RPMI7951 (cell line): ENCODE measurements at regions not wholly inside any gene's neighbourhood (a gene's known extent, or its start where the extent isn't known, plus 50 kb on each side); places are given as distances from the start of the nearest gene placed in this dataset.
A peak's percentile ranks its signal among the peaks of the same experiment; 100 is the strongest.

Source experiments
- DNase-seq: peaks from one replicate; pipeline ENCODE4 v3.0.0-alpha.2; 2012; ENCODE audit warnings: low read depth

DNA sequence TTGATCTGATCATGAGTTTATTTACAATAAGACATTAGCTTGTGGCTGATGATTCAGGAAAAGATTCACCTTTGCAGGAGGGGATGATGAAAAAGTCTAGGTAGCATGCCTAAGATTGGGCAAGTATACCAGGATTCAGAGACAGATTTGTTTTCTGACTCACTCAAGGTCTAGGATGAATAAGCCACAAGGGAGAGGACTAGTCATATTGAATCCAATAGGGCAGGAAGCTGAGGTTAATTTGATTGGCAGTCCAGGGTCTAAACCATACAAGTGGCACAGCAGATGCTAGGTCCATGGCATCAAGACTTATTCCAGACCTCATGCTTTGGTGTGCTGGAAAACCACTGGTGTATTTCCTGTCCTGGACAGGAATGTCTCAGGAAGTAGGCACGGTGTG lies 1133.4 kb downstream of the XPNPEP1 start:
- DNase-seq = peak; percentile 89

DNA sequence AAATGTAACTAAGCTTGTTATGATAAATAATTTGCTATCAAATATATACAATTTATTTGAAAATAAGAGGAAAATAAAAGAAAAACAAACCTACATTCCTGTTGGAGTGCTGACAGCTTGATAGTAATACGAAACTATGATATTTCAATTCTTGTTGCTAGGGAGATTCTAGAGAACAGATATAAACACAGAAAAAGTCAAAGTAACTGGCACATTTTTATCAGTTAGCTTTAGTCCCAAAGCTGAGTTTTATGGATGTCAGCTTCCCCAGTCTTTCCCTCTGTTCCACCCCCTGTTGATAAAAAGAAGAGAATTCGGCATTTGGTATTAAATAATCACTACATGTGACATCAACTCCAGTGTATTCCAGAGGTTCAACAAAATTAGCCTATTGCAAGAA lies 1134.0 kb downstream of the XPNPEP1 start:
- no peak for DNase-seq

GRCh38 chr10:108788891-108789290 lies 1134.4 kb downstream of the XPNPEP1 start:
- peak; percentile 45 for DNase-seq

DNA sequence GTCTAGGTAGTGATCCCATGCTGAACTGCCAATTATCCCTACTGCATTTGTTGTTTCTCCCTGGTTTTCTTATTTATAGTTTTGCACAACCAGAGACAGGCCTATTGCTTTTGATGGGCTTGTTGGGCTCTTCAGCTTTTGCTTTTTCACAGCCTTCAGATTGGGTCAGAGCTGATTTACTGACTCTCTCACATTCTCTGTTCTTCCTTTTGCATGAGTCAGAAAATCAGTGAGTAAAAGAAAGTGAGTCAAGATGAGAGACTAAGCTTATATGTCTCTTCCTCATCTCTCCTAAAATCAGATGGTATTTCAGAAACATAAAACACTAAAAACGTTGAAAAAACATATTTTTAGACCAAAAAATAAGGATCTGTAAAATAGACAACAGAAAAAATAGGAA lies 1135.4 kb downstream of the XPNPEP1 start:
- DNase-seq = peak; percentile 61

- no peak for DNase-seq
Measured at GRCh38 chr10:108785011-108785410, 1138.3 kb downstream of the XPNPEP1 start.

GRCh38 chr10:108784534-108784933 lies 1138.8 kb downstream of the XPNPEP1 start:
- DNase-seq = no peak

DNA sequence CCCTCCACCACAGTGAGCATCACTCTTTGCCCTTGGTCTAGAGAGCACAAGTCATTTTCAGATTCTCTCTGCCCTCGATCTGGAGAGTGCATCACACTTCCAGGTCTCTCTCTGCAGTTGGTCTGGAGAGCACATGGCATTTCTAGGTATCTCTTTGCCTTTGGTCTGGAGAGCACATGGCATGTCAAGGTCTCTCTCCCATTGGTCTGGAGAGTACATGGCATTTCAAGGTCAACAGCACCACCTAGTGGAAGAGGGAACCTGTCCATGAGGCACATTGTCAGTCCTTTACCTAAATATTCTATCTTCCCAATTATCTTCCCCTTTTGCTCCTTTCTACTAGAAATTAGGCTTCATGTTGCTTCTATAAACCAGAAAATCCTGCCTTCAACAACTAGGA lies 1139.4 kb downstream of the XPNPEP1 start:
- peak; percentile 85 for DNase-seq

- peak; percentile 59 for DNase-seq
Measured at GRCh38 chr10:108782411-108782810, 1140.9 kb downstream of the XPNPEP1 start.

- no peak for DNase-seq
Measured at GRCh38 chr10:108779501-108779900, 1143.8 kb downstream of the XPNPEP1 start.

DNA sequence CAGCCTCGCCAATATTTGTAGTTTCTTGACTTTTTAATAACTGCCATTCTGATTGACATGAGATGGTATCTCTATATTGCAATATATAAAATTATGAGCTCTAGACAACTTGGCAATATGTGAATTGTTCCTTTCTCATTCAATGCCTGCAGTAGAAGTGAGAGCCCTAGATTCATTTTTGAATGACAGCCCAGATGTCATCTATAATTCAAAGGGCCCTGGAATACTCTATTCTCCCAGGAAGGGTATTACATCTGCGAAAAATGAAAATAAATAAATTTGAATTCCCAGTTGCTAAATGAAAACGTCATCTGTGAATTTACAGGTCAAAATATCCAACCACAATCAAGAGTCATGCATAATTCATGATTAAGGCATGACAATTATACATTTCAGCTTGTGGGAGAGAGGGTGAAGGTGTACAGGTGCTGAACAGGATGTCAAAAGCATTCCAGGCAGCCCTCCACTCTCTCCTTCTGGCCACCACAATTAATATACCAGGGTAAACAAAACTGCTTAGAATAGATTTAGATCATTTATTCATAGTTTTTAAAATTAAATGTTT lies 1147.3 kb downstream of the XPNPEP1 start:
- DNase-seq = peak; percentile 38

DNA sequence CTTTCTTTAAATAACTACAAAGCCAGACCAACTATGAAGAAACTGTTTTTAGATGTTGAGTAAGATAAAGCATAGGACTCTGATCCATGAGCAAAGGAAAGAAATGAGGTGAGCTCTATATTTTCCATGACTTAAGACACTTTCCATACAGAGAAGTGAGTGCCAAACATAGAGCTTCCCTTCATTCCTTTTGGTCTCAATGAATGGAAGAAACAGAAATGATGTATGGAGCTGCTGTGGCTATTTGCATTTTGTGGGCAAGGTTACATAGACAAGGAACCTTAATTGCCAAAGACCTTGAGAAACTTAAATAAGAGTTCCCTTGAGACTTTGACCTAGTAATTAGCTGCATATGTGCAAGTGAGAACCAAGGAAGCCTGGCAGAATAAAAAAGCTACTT lies 1152.2 kb downstream of the XPNPEP1 start:
- no peak for DNase-seq

DNA sequence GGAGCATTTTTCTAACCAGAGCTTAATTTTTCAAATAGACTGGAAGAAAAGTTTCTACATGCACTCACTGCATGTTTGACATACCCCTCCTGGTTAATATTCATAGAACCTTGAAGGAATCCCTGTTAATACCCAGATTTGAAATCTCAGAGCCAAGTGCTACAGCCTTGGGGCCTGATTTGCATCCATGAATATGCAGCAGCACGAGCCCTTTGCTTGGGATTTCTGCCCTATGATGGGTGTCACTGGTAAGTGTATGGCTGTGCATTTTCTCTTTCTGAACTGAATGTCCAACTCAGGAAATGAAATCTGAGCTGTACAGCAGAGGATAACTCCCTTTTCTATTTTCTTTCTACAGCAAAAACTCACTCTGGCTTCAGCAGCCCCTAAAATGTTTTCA lies 1157.5 kb downstream of the XPNPEP1 start:
- DNase-seq = no peak

DNA sequence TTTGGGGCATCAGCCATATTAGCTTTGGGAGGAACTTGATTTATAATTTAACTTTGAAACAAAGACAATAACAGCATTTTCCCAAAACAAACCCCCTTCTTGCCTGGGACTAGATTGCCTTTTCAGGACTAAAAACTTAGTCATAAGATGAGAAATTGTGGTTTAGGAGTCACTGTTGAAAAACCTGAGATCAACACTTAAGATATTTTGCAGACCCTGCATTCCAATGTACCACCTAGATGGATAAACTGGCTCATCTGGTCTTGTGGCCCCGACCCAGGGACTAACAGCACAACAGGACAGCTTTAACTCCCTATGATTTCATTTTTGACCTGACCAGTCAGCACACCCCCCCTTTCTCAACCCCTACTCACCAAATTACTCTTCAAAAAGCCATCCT lies 1165.4 kb downstream of the XPNPEP1 start:
- DNase-seq = no peak

DNA sequence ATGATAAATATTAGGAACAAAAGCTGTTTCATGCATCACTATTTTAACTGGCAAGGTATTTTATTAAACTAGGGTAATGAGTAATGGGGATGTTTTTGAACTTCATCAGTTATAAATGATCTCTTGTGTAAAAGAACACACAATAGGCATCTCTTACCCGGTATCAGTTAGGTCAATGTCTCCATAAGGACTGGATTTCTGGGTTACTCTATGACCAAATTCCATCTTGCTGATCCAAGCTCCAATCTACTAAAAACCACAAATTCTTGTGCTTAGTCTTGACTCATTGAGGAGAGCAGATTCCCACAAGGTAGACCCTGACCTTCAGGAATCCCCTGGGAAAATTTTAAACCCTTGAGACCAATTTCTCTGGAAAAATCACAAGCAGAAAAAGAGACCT lies 1167.7 kb downstream of the XPNPEP1 start:
- DNase-seq = no peak

DNA sequence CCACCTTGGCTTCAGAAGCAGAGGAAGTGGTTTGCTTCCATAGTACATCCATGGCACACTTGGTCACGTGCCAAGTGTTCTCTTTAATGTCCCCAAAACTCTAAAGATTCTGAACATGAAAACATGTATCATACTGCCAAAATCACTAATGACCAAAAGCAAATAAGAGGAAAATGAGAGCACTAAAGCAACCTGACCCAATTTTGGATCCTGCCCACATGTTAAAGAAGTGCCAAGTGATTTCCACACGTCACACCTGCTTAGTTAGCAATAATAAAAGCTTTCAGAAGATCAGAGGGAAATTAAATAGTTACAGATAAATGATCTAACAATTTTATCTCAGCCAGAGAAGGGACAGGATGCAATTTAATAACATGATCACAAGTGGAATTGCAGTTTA lies 1170.0 kb downstream of the XPNPEP1 start:
- no peak for DNase-seq

DNA sequence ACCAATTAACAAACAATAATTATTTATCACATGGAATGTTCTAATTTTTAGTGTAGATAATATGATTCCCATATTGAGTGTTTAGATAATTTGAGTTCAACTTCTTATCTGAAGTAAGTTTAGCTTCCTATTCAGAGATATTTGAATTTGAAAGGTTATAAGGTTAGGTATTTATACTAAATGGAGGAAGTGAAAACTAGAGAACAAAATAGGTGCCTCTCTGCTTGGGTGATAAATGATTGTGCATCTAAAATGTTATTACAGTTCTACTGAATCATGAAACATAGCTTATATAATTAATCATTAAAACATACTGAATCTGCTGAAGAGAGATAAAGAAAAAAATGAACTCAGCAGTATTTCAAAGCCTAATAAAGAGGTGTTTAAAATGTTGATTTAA lies 1174.3 kb downstream of the XPNPEP1 start:
- no peak for DNase-seq

- peak; percentile 34 for DNase-seq
Measured at GRCh38 chr10:108736111-108736510, 1187.2 kb downstream of the XPNPEP1 start.

- DNase-seq = peak; percentile 86
Measured at GRCh38 chr10:108735380-108735779, 1187.9 kb downstream of the XPNPEP1 start.

DNA sequence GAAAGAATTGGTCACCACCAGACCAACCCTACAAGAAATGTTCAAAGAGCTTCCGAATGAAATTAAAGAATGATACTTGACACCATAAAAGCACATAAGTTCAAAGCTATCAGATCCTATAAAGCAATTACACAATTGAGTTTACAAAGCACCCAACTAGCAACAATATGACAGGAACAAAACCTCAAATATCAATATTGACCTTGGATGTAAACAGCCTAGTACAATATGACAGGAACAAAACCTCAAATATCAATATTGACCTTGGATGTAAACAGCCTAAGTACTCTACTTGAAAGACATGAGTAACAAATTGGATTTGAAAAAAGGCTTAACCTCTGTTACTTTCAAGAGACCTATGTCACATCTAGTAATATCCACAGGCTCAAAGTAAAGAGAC lies 1201.4 kb downstream of the XPNPEP1 start:
- no peak for DNase-seq

DNA sequence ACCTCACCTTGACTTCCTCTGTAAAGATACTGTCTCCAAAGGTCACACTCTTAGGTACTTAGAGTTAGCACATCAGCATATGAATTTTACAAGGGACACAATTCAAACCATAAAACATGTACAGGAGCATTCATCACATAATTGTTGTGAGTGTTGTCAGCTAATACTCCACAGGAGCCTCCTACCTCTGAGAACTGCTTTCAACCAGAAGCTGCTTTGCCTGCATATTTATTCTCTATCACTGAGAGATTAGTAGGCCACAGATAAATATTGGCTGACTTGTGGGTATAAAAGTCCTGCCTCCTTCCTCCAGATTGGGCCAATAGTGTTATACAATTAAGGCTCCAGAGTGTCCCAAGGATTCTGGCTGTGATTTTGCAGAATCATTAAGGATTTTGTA lies 1207.0 kb downstream of the XPNPEP1 start:
- DNase-seq = no peak

GRCh38 chr10:108709927-108710722 lies 1213.2 kb downstream of the XPNPEP1 start:
- DNase-seq = no peak

DNA sequence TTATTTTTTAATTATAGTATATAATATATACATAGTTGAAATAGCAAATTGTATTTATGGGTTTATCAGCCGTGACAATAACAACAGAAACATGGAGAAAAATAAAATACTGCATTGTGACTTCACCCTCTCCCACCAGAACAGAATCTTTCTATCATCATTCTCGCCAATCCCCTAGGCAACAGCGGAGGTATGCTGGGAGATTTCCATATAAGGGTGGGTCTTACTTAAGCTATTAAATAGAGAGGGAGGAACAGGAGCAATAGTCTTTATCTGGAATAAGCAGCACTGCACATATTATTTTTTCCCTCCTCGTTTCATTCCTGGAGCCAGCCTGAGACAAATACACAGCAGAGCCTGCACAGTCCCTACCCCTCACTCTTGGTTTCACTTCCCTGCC lies 1214.9 kb downstream of the XPNPEP1 start:
- DNase-seq = no peak

- no peak for DNase-seq
Measured at GRCh38 chr10:108696792-108697477, 1226.4 kb downstream of the XPNPEP1 start.
